A549 (cell line): ENCODE measurements at regions not wholly inside any gene's neighbourhood (a gene's known extent, or its start where the extent isn't known, plus 50 kb on each side); places are given as distances from the start of the nearest gene placed in this dataset.

Experiments
- ATAC-seq, 2 experiments: fragments of 200-7000 bp in 1 of 2; fragments of >200 bp in 1 of 2; cut with Nextera tagmentation in 1 of 2; cut with Tn5 transposase in 1 of 2; 3 replicates each; pipeline versions ENCODE4 v1.8.0 to v1.9.1; 2018 to 2020; ENCODE audit warnings: mild to moderate bottlenecking in 1 of 2, moderate library complexity in 1 of 2
- CTCF ChIA-PET: fragments of 300-600 bp; sonication (Branson Sonifier 250); formaldehyde crosslinking; extraction: SDS; loops from one replicate; lab custom pipeline; 2021; ENCODE audit warnings: antibody characterized with exemption, inconsistent platforms; lab: Yijun Ruan, JAX
- POLR2A ChIA-PET: fragments of 350-600 bp; formaldehyde crosslinking; extraction: SDS; loops from one replicate; lab custom pipeline; 2021; ENCODE audit warnings: antibody characterized with exemption, inconsistent platforms; lab: Yijun Ruan, JAX
- DNase-seq, 2 experiments: peaks; one replicate each; pipeline versions ENCODE4 v3.0.0 to v3.0.0-alpha.2; 2011 to 2016; ENCODE audit warnings: low read depth in 1 of 2, low spot score in 1 of 2
- FAIRE-seq: peaks from 2 replicates; lab custom pipeline; 2011; peaks lifted over from hg19 to GRCh38; lab: Jason Lieb, UNC
- H3K27ac ChIP-seq, 2 experiments: fragments of >200 bp; sonication (Bioruptor Twin); formaldehyde crosslinking; 3 replicates each; pipeline ENCODE4 v1.5.1; 2016 to 2017
- H3K4me1 ChIP-seq: fragments of >200 bp; sonication (Bioruptor Twin); formaldehyde crosslinking; 3 replicates; pipeline ENCODE4 v1.6.1; 2016
- H3K4me2 ChIP-seq: fragments of >200 bp; sonication (Bioruptor Twin); formaldehyde crosslinking; 3 replicates; pipeline ENCODE4 v1.6.1; 2016
- H3K4me3 ChIP-seq: fragments of >200 bp; sonication (Bioruptor Twin); formaldehyde crosslinking; 3 replicates; pipeline ENCODE4 v1.5.1; 2016
- H3K9me3 ChIP-seq: fragments of >200 bp; sonication (Bioruptor Twin); formaldehyde crosslinking; 3 replicates; pipeline ENCODE4 v1.6.1; 2016
- BCL3 ChIP-seq: fragments of >200 bp; sonication (Bioruptor Twin); formaldehyde crosslinking; IDR thresholded peaks from 3 replicates; pipeline ENCODE4 v1.6.1; 2016
- BHLHE40 ChIP-seq: IDR thresholded peaks from 2 replicates; pipeline ENCODE4 v1.6.1; 2012; ENCODE audit warnings: low read depth, low read length, inconsistent platforms
- E2F6 ChIP-seq: IDR thresholded peaks from 2 replicates; pipeline ENCODE4 v1.6.1; 2012; ENCODE audit warnings: low read depth, borderline replicate concordance
- GATA3 ChIP-seq: IDR thresholded peaks from 2 replicates; pipeline ENCODE4 v1.6.1; 2012; ENCODE audit warnings: borderline replicate concordance
- HOXA7 ChIP-seq: fragments of 250-450 bp; sonication (Bioruptor Pico); IDR thresholded peaks from 2 replicates; pipeline ENCODE4 v1.5.0; 2020; ENCODE audit warnings: mild to moderate bottlenecking, moderate library complexity
- HOXB5 ChIP-seq: fragments of 250-450 bp; sonication (Bioruptor Pico); IDR thresholded peaks from 2 replicates; pipeline ENCODE4 v1.5.0; 2020; ENCODE audit warnings: mild to moderate bottlenecking, moderate library complexity
- JUN ChIP-seq, 2 experiments: fragments of >200 bp; sonication (Bioruptor Twin); formaldehyde crosslinking; IDR thresholded peaks; 2 replicates in 1 of 2; 3 replicates in 1 of 2; pipeline ENCODE4 v1.6.1; 2016 to 2017
- KDM5A ChIP-seq: fragments of 200-600 bp; sonication (generic); IDR thresholded peaks from 2 replicates; pipeline ENCODE4 v1.6.1; 2016; ENCODE audit warnings: antibody characterized with exemption, mild to moderate bottlenecking
- MAFK ChIP-seq: fragments of 450-650 bp; IDR thresholded peaks from 2 replicates; pipeline ENCODE4 v1.6.1; 2014; ENCODE audit not compliant: partially characterized antibody
- MAX ChIP-seq: IDR thresholded peaks from 2 replicates; pipeline ENCODE4 v1.6.1; 2012
- MYC ChIP-seq: IDR thresholded peaks from 2 replicates; pipeline ENCODE4 v1.6.1; 2012; ENCODE audit warnings: mild to moderate bottlenecking, inconsistent platforms, low read length, improper control_type of control experiment, borderline replicate concordance
- NFE2L2 ChIP-seq: fragments of 150-350 bp; conservative IDR thresholded peaks from 2 replicates; pipeline ENCODE4 v1.6.1; 2014; ENCODE audit warnings: low read length
- POLR2AphosphoS2 ChIP-seq: conservative IDR thresholded peaks from 2 replicates; pipeline ENCODE4 v1.6.1; 2012; ENCODE audit warnings: low read length, improper control_type of control experiment, inconsistent platforms
- RARB ChIP-seq: fragments of 250-450 bp; sonication (Bioruptor Pico); IDR thresholded peaks from 2 replicates; pipeline ENCODE4 v1.8.0; 2021; ENCODE audit warnings: mild to moderate bottlenecking, moderate library complexity
- REST ChIP-seq: fragments of 200-600 bp; sonication (generic); IDR thresholded peaks from 2 replicates; pipeline ENCODE4 v1.6.1; 2016; ENCODE audit warnings: antibody characterized with exemption, mild to moderate bottlenecking, moderate library complexity
- USF2 ChIP-seq: fragments of 450-650 bp; IDR thresholded peaks from 2 replicates; pipeline ENCODE4 v1.6.1; 2014; ENCODE audit warnings: antibody characterized with exemption
- ZC3H11A ChIP-seq: fragments of 450-650 bp; IDR thresholded peaks from 2 replicates; pipeline ENCODE4 v1.6.1; 2014; ENCODE audit warnings: antibody characterized with exemption, mild to moderate bottlenecking
- ZSCAN20 ChIP-seq: fragments of 250-450 bp; sonication (Bioruptor Pico); IDR thresholded peaks from 2 replicates; pipeline ENCODE4 v1.8.0; 2022; ENCODE audit warnings: mild to moderate bottlenecking, moderate library complexity
- WGBS: methylation state at CpG from one replicate; pipeline ENCODE4 v1.1.6; 2017; ENCODE audit errors: missing lambda C conversion rate; 5-methylcytosine and 5-hydroxymethylcytosine counted together

- DNase-seq (no peak), ATAC-seq (no peak), FAIRE-seq (no peak)
- ChIA-PET POLR2A (no interaction called here), CTCF (no interaction called here)
- 39% methylated on average over 6 of the region's 6 CpGs for WGBS
- TF ChIP-seq GATA3, result no peak
- no peak for TF ChIP-seq BCL3
- TF ChIP-seq ZSCAN20 (CRISPR knock-in tag), result no peak
- TF ChIP-seq USF2, result no peak
- no peak for TF ChIP-seq BHLHE40
- TF ChIP-seq MYC, result no peak
- TF ChIP-seq JUN (IDR thresholded peaks at IDR 0.05), result no peak
- no peak for TF ChIP-seq REST
- TF ChIP-seq MAFK, result no peak
- TF ChIP-seq RARB (CRISPR knock-in tag), result no peak
- TF ChIP-seq HOXA7 (CRISPR knock-in tag), result no peak
- no peak for TF ChIP-seq E2F6
- no peak for TF ChIP-seq POLR2AphosphoS2
- TF ChIP-seq ZC3H11A, result no peak
- TF ChIP-seq MAX, result no peak
- TF ChIP-seq HOXB5 (CRISPR knock-in tag), result no peak
- no peak for TF ChIP-seq NFE2L2
- TF ChIP-seq KDM5A, result no peak
- H3K4me1 ChIP-seq, result no peaks in the 10 kb centered on the region
- peaks cover 12% of the 10 kb centered on the region; the same call in 2 of the 3 replicates for H3K9me3 ChIP-seq
- no peak overlapping the region for H3K4me3 ChIP-seq
- no peak overlapping the region for H3K4me2 ChIP-seq
- H3K27ac ChIP-seq, result no peak overlapping the region
Observed at GRCh38 chr2:15116830-15117229, 444.3 kb downstream of the NBAS start.
